ENCODE measurements at regions not wholly inside any gene's neighbourhood (a gene's known extent, or its start where the extent isn't known, plus 50 kb on each side); places are given as distances from the start of the nearest gene placed in this dataset.

DNA sequence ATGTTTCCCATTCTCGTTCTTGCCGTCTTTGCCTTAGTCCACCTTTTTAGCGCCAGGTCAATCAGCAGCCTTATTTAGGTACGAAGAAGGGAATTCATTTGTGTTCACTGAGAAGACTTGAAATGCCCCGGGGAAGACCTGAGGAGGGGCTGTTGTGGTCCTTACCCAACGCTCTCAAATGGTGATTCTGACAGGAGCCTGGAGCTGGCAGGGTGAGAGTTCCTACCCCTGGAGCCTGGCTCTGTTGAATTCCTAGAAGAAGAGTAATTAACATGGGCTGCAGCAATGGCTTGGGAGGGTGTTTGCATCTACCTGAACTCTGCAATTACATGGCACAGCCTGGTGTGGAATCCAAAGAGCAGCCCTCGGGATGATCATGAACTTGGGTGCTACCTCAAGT is 76.9 kb upstream of the DSCAM start:
- CTCF ChIA-PET, result no interaction called here
- TF ChIP-seq, protein P1, sequence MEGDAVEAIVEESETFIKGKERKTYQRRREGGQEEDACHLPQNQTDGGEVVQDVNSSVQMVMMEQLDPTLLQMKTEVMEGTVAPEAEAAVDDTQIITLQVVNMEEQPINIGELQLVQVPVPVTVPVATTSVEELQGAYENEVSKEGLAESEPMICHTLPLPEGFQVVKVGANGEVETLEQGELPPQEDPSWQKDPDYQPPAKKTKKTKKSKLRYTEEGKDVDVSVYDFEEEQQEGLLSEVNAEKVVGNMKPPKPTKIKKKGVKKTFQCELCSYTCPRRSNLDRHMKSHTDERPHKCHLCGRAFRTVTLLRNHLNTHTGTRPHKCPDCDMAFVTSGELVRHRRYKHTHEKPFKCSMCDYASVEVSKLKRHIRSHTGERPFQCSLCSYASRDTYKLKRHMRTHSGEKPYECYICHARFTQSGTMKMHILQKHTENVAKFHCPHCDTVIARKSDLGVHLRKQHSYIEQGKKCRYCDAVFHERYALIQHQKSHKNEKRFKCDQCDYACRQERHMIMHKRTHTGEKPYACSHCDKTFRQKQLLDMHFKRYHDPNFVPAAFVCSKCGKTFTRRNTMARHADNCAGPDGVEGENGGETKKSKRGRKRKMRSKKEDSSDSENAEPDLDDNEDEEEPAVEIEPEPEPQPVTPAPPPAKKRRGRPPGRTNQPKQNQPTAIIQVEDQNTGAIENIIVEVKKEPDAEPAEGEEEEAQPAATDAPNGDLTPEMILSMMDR (IDR thresholded peaks at IDR 0.05; ENCODE audit: control extremely low read depth, extremely low read depth, low read depth, missing control alignments), result no peak
- no peak for DNase-seq (ENCODE audit: extremely low spot score)
- POLR2A ChIA-PET, result no interaction called here

DNA sequence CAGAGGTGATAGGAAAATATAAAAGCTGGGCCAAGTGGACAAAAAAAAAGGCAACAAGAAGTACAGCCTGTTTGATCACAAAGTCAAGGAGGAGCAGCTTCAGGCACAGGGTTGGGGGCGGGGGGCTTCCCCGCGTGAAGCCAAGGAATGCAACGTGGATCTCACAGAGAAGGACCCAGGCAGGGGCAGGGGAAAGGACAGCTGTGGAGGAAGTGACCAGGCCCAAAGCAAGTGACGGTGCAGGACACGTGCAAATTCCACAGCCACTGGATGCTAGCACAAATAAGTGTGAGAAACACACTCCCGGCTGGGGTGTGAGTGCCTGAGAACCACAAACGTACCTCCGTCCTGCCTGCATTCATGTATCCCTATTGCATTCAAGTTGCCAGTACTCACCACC is 77.7 kb upstream of the DSCAM start:
- ChIA-PET CTCF (no interaction called here), POLR2A (no interaction called here)
- TF ChIP-seq, protein P1 (IDR thresholded peaks at IDR 0.05; ENCODE audit: control extremely low read depth, extremely low read depth, low read depth, missing control alignments), result no peak
- no peak for DNase-seq (ENCODE audit: extremely low spot score)

GRCh38 chr21:40926238-40926637 is 79.3 kb upstream of the DSCAM start:
- TF ChIP-seq, protein P1 (IDR thresholded peaks at IDR 0.05; ENCODE audit: control extremely low read depth, extremely low read depth, low read depth, missing control alignments), result no peak
- CTCF ChIA-PET, result no interaction called here
- POLR2A ChIA-PET, result no interaction called here
- DNase-seq (ENCODE audit: extremely low spot score), result no peak

- ChIA-PET CTCF (no interaction called here), POLR2A (no interaction called here)
- TF ChIP-seq, protein P1 (IDR thresholded peaks at IDR 0.05; ENCODE audit: control extremely low read depth, extremely low read depth, low read depth, missing control alignments), result no peak
- DNase-seq (ENCODE audit: extremely low spot score), result no peak
Observed at GRCh38 chr21:40929833-40930232, 82.9 kb upstream of the DSCAM start.

DNA sequence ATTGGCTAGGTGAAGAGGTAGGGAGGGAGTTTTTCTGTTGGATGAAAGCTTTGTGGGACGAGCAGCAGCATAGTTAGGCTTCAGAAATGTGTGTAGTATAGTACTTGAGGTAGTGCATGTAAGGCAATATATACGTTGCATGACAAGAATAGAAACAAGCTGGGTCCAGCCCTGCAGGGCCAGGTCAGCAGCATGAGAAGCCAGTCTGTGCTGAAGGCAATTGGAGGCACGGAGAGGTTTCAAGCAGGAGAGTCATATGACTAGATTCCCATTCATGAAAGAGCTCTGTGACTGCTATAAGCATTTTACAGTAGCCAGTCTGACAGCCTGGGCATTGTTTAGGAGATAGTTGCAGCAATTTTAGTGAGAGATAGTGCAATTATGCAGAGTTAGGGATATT is 84.2 kb upstream of the DSCAM start:
- TF ChIP-seq, protein P1 (IDR thresholded peaks at IDR 0.05; ENCODE audit: control extremely low read depth, extremely low read depth, low read depth, missing control alignments), result no peak
- ChIA-PET CTCF (no interaction called here), POLR2A (no interaction called here)
- no peak for DNase-seq (ENCODE audit: extremely low spot score)

GRCh38 chr21:40936178-40936577 is 89.2 kb upstream of the DSCAM start:
- no peak for DNase-seq (ENCODE audit: extremely low spot score)
- CTCF ChIA-PET, result no interaction called here
- TF ChIP-seq, protein P1 (IDR thresholded peaks at IDR 0.05; ENCODE audit: control extremely low read depth, extremely low read depth, low read depth, missing control alignments), result no peak
- POLR2A ChIA-PET, result no interaction called here

GRCh38 chr21:40936771-40937261 is 89.9 kb upstream of the DSCAM start:
- DNase-seq (ENCODE audit: extremely low spot score), result no peak
- POLR2A ChIA-PET, result no interaction called here
- CTCF ChIA-PET, result interaction anchor here (1.0 kb wide), 2 partner anchors 12 to 1013 kb away, joined by 3 read pairs; no protein-coding TSS in a partner anchor
- TF ChIP-seq, protein P1 (IDR thresholded peaks at IDR 0.05; ENCODE audit: control extremely low read depth, extremely low read depth, low read depth, missing control alignments), result no peak
